ENCODE measurements at regions not wholly inside any gene's neighbourhood (a gene's known extent, or its start where the extent isn't known, plus 50 kb on each side); places are given as distances from the start of the nearest gene placed in this dataset.

GRCh38 chr9:13674926-13675637 is 395.6 kb upstream of the MPDZ start:
- peak; percentile 52 for DNase-seq (ENCODE audit: insufficient read length, low spot score, missing footprints)
- no peaks in the 10 kb centered on the region for H3K9me3 ChIP-seq (ENCODE audit: low read depth, low read length)
- TF ChIP-seq CTCF (IDR thresholded peaks at IDR 0.05; ENCODE audit: extremely low read depth, low read depth, low read length), result no peak
- H4K20me1 ChIP-seq (ENCODE audit: insufficient read depth, low read length), result no peaks in the 10 kb centered on the region
- H3K27ac ChIP-seq (ENCODE audit: low read depth, low read length), result no peak overlapping the region
- no peaks in the 10 kb centered on the region for H3K36me3 ChIP-seq (ENCODE audit: insufficient read depth, low read length)
- H3K4me3 ChIP-seq (ENCODE audit: insufficient read depth, low read length), result no peak overlapping the region
- no peaks in the 10 kb centered on the region for H3K27me3 ChIP-seq (ENCODE audit: insufficient read depth, low read length)
- H3K4me2 ChIP-seq (ENCODE audit: insufficient read depth, low read length), result no peak overlapping the region
- no peaks in the 10 kb centered on the region for H3K79me2 ChIP-seq (ENCODE audit: insufficient read depth, low read length)
- H3K4me1 ChIP-seq (ENCODE audit: insufficient read depth, low read length), result no peaks in the 10 kb centered on the region
- no peak overlapping the region for H2AFZ ChIP-seq (ENCODE audit: low read length)

- no peak overlapping the region for H3K4me2 ChIP-seq (ENCODE audit: insufficient read depth, low read length)
- H2AFZ ChIP-seq (ENCODE audit: low read length), result no peak overlapping the region
- H3K36me3 ChIP-seq (ENCODE audit: insufficient read depth, low read length), result no peaks in the 10 kb centered on the region
- H3K4me3 ChIP-seq (ENCODE audit: insufficient read depth, low read length), result no peak overlapping the region
- H3K27me3 ChIP-seq (ENCODE audit: insufficient read depth, low read length), result no peaks in the 10 kb centered on the region
- no peaks in the 10 kb centered on the region for H3K79me2 ChIP-seq (ENCODE audit: insufficient read depth, low read length)
- no peak overlapping the region for H3K27ac ChIP-seq (ENCODE audit: low read depth, low read length)
- TF ChIP-seq CTCF (IDR thresholded peaks at IDR 0.05; ENCODE audit: extremely low read depth, low read depth, low read length), result no peak
- no peaks in the 10 kb centered on the region for H3K4me1 ChIP-seq (ENCODE audit: insufficient read depth, low read length)
- no peak for DNase-seq (ENCODE audit: insufficient read length, low spot score, missing footprints)
- no peaks in the 10 kb centered on the region for H3K9me3 ChIP-seq (ENCODE audit: low read depth, low read length)
- no peaks in the 10 kb centered on the region for H4K20me1 ChIP-seq (ENCODE audit: insufficient read depth, low read length)
Observed at GRCh38 chr9:13673348-13673747, 393.9 kb upstream of the MPDZ start.

GRCh38 chr9:13665418-13666066 is 386.1 kb upstream of the MPDZ start:
- H3K36me3 ChIP-seq (ENCODE audit: insufficient read depth, low read length), result no peaks in the 10 kb centered on the region
- H3K27me3 ChIP-seq (ENCODE audit: insufficient read depth, low read length), result no peaks in the 10 kb centered on the region
- no peaks in the 10 kb centered on the region for H3K4me1 ChIP-seq (ENCODE audit: insufficient read depth, low read length)
- peak overlapping the region; percentile 80 for H2AFZ ChIP-seq (ENCODE audit: low read length)
- no peak for TF ChIP-seq CTCF (IDR thresholded peaks at IDR 0.05; ENCODE audit: extremely low read depth, low read depth, low read length)
- H3K79me2 ChIP-seq (ENCODE audit: insufficient read depth, low read length), result no peaks in the 10 kb centered on the region
- H3K4me2 ChIP-seq (ENCODE audit: insufficient read depth, low read length), result peak overlapping the region; percentile 18
- peak overlapping the region; percentile 8 for H3K4me3 ChIP-seq (ENCODE audit: insufficient read depth, low read length)
- DNase-seq (ENCODE audit: insufficient read length, low spot score, missing footprints), result no peak
- no peak overlapping the region for H3K27ac ChIP-seq (ENCODE audit: low read depth, low read length)
- H4K20me1 ChIP-seq (ENCODE audit: insufficient read depth, low read length), result no peaks in the 10 kb centered on the region
- H3K9me3 ChIP-seq (ENCODE audit: low read depth, low read length), result no peaks in the 10 kb centered on the region

GRCh38 chr9:13661014-13661413 is 381.5 kb upstream of the MPDZ start:
- H3K4me3 ChIP-seq (ENCODE audit: insufficient read depth, low read length), result peak overlapping the region; percentile 23
- no peak for DNase-seq (ENCODE audit: insufficient read length, low spot score, missing footprints)

More at GRCh38 chr9:13661014-13661413, 381.5 kb upstream of the MPDZ start:
- Histone ChIP-seq H3K9me3 (ENCODE audit: low read depth, low read length) (no peaks in the 10 kb centered on the region), H3K4me1 (ENCODE audit: insufficient read depth, low read length) (no peaks in the 10 kb centered on the region), H3K27ac (ENCODE audit: low read depth, low read length) (no peak overlapping the region), H3K27me3 (ENCODE audit: insufficient read depth, low read length) (no peaks in the 10 kb centered on the region), H3K36me3 (ENCODE audit: insufficient read depth, low read length) (no peaks in the 10 kb centered on the region), H4K20me1 (ENCODE audit: insufficient read depth, low read length) (no peaks in the 10 kb centered on the region), H3K79me2 (ENCODE audit: insufficient read depth, low read length) (no peaks in the 10 kb centered on the region), H2AFZ (ENCODE audit: low read length) (peak overlapping the region; percentile 23), H3K4me2 (ENCODE audit: insufficient read depth, low read length) (peak overlapping the region; percentile 62)
- no peak for TF ChIP-seq CTCF (IDR thresholded peaks at IDR 0.05; ENCODE audit: extremely low read depth, low read depth, low read length)

All from osteoblast (primary cell).